ENCODE measurements at regions not wholly inside any gene's neighbourhood (a gene's known extent, or its start where the extent isn't known, plus 50 kb on each side); places are given as distances from the start of the nearest gene placed in this dataset.
"Not testable (repeated sequence)": the region's sequence is repeated elsewhere in the genome, so short reads cannot be mapped to it uniquely, and the experiment has no call there.

GRCh38 chr17:34081269-34081668 is 173.8 kb upstream of the CCL2 start:
- no peak overlapping the region for H3K4me3 ChIP-seq (ENCODE audit: low read length in 3 of 3)
- TF ChIP-seq CTCF (IDR thresholded peaks at IDR 0.05; ENCODE audit: borderline replicate concordance, extremely low read depth, insufficient read depth) = peak; percentile 40
- FAIRE-seq (no peak), DNase-seq (peak in 1 of 5 donors; percentile 7)
- H3K27me3 ChIP-seq (ENCODE audit: control insufficient read depth, insufficient read depth, low read length) = no peaks in the 10 kb centered on the region
- no peaks in the 10 kb centered on the region for H3K36me3 ChIP-seq (ENCODE audit: control insufficient read depth in 2 of 3, insufficient read depth in 3 of 3, low read length in 3 of 3)
- H3K9ac ChIP-seq (ENCODE audit: low read length in 3 of 3) = no peak overlapping the region
- intact Hi-C loops (cut with DNase I) = no loop called here
- H3K27ac ChIP-seq (ENCODE audit: low read depth in 2 of 2, low read length in 2 of 2) = no peak overlapping the region
- H3K4me1 ChIP-seq (ENCODE audit: control insufficient read depth in 2 of 3, insufficient read depth in 2 of 3, low read depth in 1 of 3, low read length in 3 of 3) = no peaks in the 10 kb centered on the region
- H3K9me3 ChIP-seq (ENCODE audit: control insufficient read depth in 2 of 3, insufficient read depth in 1 of 3, low read length in 3 of 3) = no peaks in the 10 kb centered on the region

GRCh38 chr17:34082404-34082803 is 172.7 kb upstream of the CCL2 start:
- DNase-seq (peak in 2 of 5 donors; percentile 4 to 20), FAIRE-seq (no peak)
- no peak for TF ChIP-seq CTCF (IDR thresholded peaks at IDR 0.05; ENCODE audit: borderline replicate concordance, extremely low read depth, insufficient read depth)
- Histone ChIP-seq H3K27ac (ENCODE audit: low read depth in 2 of 2, low read length in 2 of 2) (no peak overlapping the region), H3K9ac (ENCODE audit: low read length in 3 of 3) (no peak overlapping the region), H3K36me3 (ENCODE audit: control insufficient read depth in 2 of 3, insufficient read depth in 3 of 3, low read length in 3 of 3) (no peaks in the 10 kb centered on the region), H3K27me3 (ENCODE audit: control insufficient read depth, insufficient read depth, low read length) (no peaks in the 10 kb centered on the region), H3K4me3 (ENCODE audit: low read length in 3 of 3) (no peak overlapping the region), H3K9me3 (ENCODE audit: control insufficient read depth in 2 of 3, insufficient read depth in 1 of 3, low read length in 3 of 3) (no peaks in the 10 kb centered on the region), H3K4me1 (ENCODE audit: control insufficient read depth in 2 of 3, insufficient read depth in 2 of 3, low read depth in 1 of 3, low read length in 3 of 3) (no peaks in the 10 kb centered on the region)
- intact Hi-C loops (cut with DNase I) = no loop called here

GRCh38 chr17:34089042-34089441 is 166.0 kb upstream of the CCL2 start:
- intact Hi-C loops (cut with DNase I); H3K36me3 ChIP-seq (ENCODE audit: control insufficient read depth in 2 of 3, insufficient read depth in 3 of 3, low read length in 3 of 3); H3K4me1 ChIP-seq (ENCODE audit: control insufficient read depth in 2 of 3, insufficient read depth in 2 of 3, low read depth in 1 of 3, low read length in 3 of 3); H3K9ac ChIP-seq (ENCODE audit: low read length in 3 of 3); H3K27me3 ChIP-seq (ENCODE audit: control insufficient read depth, insufficient read depth, low read length); FAIRE-seq; H3K9me3 ChIP-seq (ENCODE audit: control insufficient read depth in 2 of 3, insufficient read depth in 1 of 3, low read length in 3 of 3); H3K27ac ChIP-seq (ENCODE audit: low read depth in 2 of 2, low read length in 2 of 2); H3K4me3 ChIP-seq (ENCODE audit: low read length in 3 of 3); DNase-seq: not testable (repeated sequence)

GRCh38 chr17:34090593-34090992 is 164.5 kb upstream of the CCL2 start:
- Histone ChIP-seq H3K9me3 (ENCODE audit: control insufficient read depth in 2 of 3, insufficient read depth in 1 of 3, low read length in 3 of 3) (no peaks in the 10 kb centered on the region), H3K4me1 (ENCODE audit: control insufficient read depth in 2 of 3, insufficient read depth in 2 of 3, low read depth in 1 of 3, low read length in 3 of 3) (no peaks in the 10 kb centered on the region), H3K36me3 (ENCODE audit: control insufficient read depth in 2 of 3, insufficient read depth in 3 of 3, low read length in 3 of 3) (no peaks in the 10 kb centered on the region), H3K4me3 (ENCODE audit: low read length in 3 of 3) (no peak overlapping the region), H3K9ac (ENCODE audit: low read length in 3 of 3) (no peak overlapping the region), H3K27me3 (ENCODE audit: control insufficient read depth, insufficient read depth, low read length) (no peaks in the 10 kb centered on the region), H3K27ac (ENCODE audit: low read depth in 2 of 2, low read length in 2 of 2) (no peak overlapping the region)
- TF ChIP-seq CTCF (IDR thresholded peaks at IDR 0.05; ENCODE audit: borderline replicate concordance, extremely low read depth, insufficient read depth) = no peak
- intact Hi-C loops (cut with DNase I) = no loop called here
- no peak for DNase-seq
- no peak for FAIRE-seq

Measured in kidney (tissue), 13 donors.